ENCODE measurements at regions not wholly inside any gene's neighbourhood (a gene's known extent, or its start where the extent isn't known, plus 50 kb on each side); places are given as distances from the start of the nearest gene placed in this dataset.
"Not testable (repeated sequence)": the region's sequence is repeated elsewhere in the genome, so short reads cannot be mapped to it uniquely, and the experiment has no call there.

GRCh38 chr1:91099746-91100621, 78.1 kb upstream of the ZNF644 start:
- FAIRE-seq (no peak), DNase-seq (no peak)
- no peaks in the 10 kb centered on the region for H3K4me1 ChIP-seq (ENCODE audit: control insufficient read depth in 3 of 3, insufficient read depth in 2 of 3, low read depth in 1 of 3, low read length in 2 of 3)
- H3K27me3 ChIP-seq (ENCODE audit: control insufficient read depth in 3 of 3, insufficient read depth in 3 of 3, low read length in 3 of 3) = no peaks in the 10 kb centered on the region
- H3K9me3 ChIP-seq (ENCODE audit: control insufficient read depth in 2 of 2, insufficient read depth in 1 of 2, low read depth in 1 of 2, low read length in 1 of 2) = no peaks in the 10 kb centered on the region
- H3K36me3 ChIP-seq (ENCODE audit: control insufficient read depth in 3 of 3, insufficient read depth in 2 of 3, low read depth in 1 of 3, low read length in 3 of 3) = no peaks in the 10 kb centered on the region
- H3K27ac ChIP-seq (ENCODE audit: low read depth in 1 of 3, low read length in 2 of 3) = no peak overlapping the region
- 61 to 68% (median 65%) methylated on average over 7 of the region's 7 CpGs for WGBS, 3 donors
- H3K4me3 ChIP-seq (ENCODE audit: low read depth in 1 of 3, low read length in 3 of 3) = no peak overlapping the region

GRCh38 chr1:91098299-91098906, 76.6 kb upstream of the ZNF644 start:
- H3K27ac ChIP-seq (ENCODE audit: low read depth in 1 of 3, low read length in 2 of 3) = no peak overlapping the region
- 61 to 78% (median 77%) methylated on average over 3 of the region's 3 CpGs for WGBS, 3 donors
- H3K4me1 ChIP-seq (ENCODE audit: control insufficient read depth in 3 of 3, insufficient read depth in 2 of 3, low read depth in 1 of 3, low read length in 2 of 3) = no peaks in the 10 kb centered on the region
- H3K9me3 ChIP-seq (ENCODE audit: control insufficient read depth in 2 of 2, insufficient read depth in 1 of 2, low read depth in 1 of 2, low read length in 1 of 2) = no peaks in the 10 kb centered on the region
- DNase-seq (no peak), FAIRE-seq (no peak)
- H3K4me3 ChIP-seq (ENCODE audit: low read depth in 1 of 3, low read length in 3 of 3) = no peak overlapping the region
- no peaks in the 10 kb centered on the region for H3K27me3 ChIP-seq (ENCODE audit: control insufficient read depth in 3 of 3, insufficient read depth in 3 of 3, low read length in 3 of 3)
- H3K36me3 ChIP-seq (ENCODE audit: control insufficient read depth in 3 of 3, insufficient read depth in 2 of 3, low read depth in 1 of 3, low read length in 3 of 3) = no peaks in the 10 kb centered on the region

- not testable (repeated sequence) for H3K36me3 ChIP-seq (ENCODE audit: control insufficient read depth in 3 of 3, insufficient read depth in 2 of 3, low read depth in 1 of 3, low read length in 3 of 3); H3K4me1 ChIP-seq (ENCODE audit: control insufficient read depth in 3 of 3, insufficient read depth in 2 of 3, low read depth in 1 of 3, low read length in 2 of 3); H3K27me3 ChIP-seq (ENCODE audit: control insufficient read depth in 3 of 3, insufficient read depth in 3 of 3, low read length in 3 of 3); H3K9me3 ChIP-seq (ENCODE audit: control insufficient read depth in 2 of 2, insufficient read depth in 1 of 2, low read depth in 1 of 2, low read length in 1 of 2); H3K4me3 ChIP-seq (ENCODE audit: low read depth in 1 of 3, low read length in 3 of 3); FAIRE-seq; H3K27ac ChIP-seq (ENCODE audit: low read depth in 1 of 3, low read length in 2 of 3); DNase-seq
- WGBS, 3 donors = 84 to 91% (median 90%) methylated on average over 10 of the region's 10 CpGs
Observed at GRCh38 chr1:91095321-91095720, 73.5 kb upstream of the ZNF644 start.

DNA sequence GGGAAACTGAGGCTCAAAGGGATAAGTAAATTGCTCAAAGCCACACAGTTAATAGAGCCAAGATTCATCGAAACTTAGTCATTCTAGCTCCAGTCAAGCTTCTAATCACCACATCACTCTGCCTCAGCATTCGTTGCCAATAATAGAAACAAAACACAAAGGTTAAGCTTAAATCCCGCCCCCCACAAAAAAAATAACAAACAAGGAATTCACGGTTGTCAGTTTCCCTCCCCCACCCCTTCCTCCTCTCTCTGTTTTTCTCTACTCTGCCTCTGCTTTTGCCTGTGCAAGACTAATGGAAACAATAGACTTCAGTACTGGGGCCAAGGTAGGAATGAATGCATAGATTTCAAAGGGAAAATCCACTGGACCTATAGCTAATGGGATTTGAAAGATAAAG, 70.7 kb upstream of the ZNF644 start:
- H3K27ac ChIP-seq (ENCODE audit: low read depth in 1 of 3, low read length in 2 of 3) = no peak overlapping the region
- whole genome bisulfite sequencing, 3 donors = 30 to 34% (median 31%) methylated on average over 4 of the region's 4 CpGs
- no peaks in the 10 kb centered on the region for H3K4me1 ChIP-seq (ENCODE audit: control insufficient read depth in 3 of 3, insufficient read depth in 2 of 3, low read depth in 1 of 3, low read length in 2 of 3)
- FAIRE-seq (no peak), DNase-seq (no peak)
- no peak overlapping the region for H3K4me3 ChIP-seq (ENCODE audit: low read depth in 1 of 3, low read length in 3 of 3)
- H3K9me3 ChIP-seq (ENCODE audit: control insufficient read depth in 2 of 2, insufficient read depth in 1 of 2, low read depth in 1 of 2, low read length in 1 of 2) = peaks cover 0 to 10% of the 10 kb centered on the region in 2 donors
- H3K36me3 ChIP-seq (ENCODE audit: control insufficient read depth in 3 of 3, insufficient read depth in 2 of 3, low read depth in 1 of 3, low read length in 3 of 3) = no peaks in the 10 kb centered on the region
- no peaks in the 10 kb centered on the region for H3K27me3 ChIP-seq (ENCODE audit: control insufficient read depth in 3 of 3, insufficient read depth in 3 of 3, low read length in 3 of 3)

GRCh38 chr1:91091812-91092211, 70.0 kb upstream of the ZNF644 start:
- WGBS, 3 donors = 52 to 58% (median 55%) methylated on average over 7 of the region's 7 CpGs
- Histone ChIP-seq H3K4me3 (ENCODE audit: low read depth in 1 of 3, low read length in 3 of 3) (no peak overlapping the region), H3K4me1 (ENCODE audit: control insufficient read depth in 3 of 3, insufficient read depth in 2 of 3, low read depth in 1 of 3, low read length in 2 of 3) (no peaks in the 10 kb centered on the region), H3K27ac (ENCODE audit: low read depth in 1 of 3, low read length in 2 of 3) (no peak overlapping the region), H3K27me3 (ENCODE audit: control insufficient read depth in 3 of 3, insufficient read depth in 3 of 3, low read length in 3 of 3) (no peaks in the 10 kb centered on the region), H3K9me3 (ENCODE audit: control insufficient read depth in 2 of 2, insufficient read depth in 1 of 2, low read depth in 1 of 2, low read length in 1 of 2) (peaks cover 0 to 10% of the 10 kb centered on the region in 2 donors), H3K36me3 (ENCODE audit: control insufficient read depth in 3 of 3, insufficient read depth in 2 of 3, low read depth in 1 of 3, low read length in 3 of 3) (no peaks in the 10 kb centered on the region)
- DNase-seq (no peak), FAIRE-seq (no peak)

DNA sequence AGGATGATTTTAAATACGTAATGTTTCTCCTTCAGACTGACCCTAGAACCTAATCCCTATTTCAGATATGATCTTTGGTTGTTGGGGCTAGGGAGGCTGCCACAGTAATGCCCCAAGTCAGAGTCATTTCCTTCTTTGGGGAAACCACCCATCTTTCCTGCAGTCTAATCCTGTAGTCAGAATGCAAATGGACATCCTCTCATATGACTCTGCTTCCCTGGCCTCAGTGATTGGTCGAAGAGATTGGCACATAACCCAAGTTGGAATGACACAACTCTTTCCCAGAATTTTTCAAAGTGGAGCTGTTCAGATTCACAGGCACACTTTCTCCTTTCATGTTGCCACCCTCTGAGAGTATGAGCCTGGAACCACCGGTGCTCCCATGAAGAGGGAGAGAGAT, 58.8 kb upstream of the ZNF644 start:
- no peak for DNase-seq
- no peaks in the 10 kb centered on the region for H3K36me3 ChIP-seq (ENCODE audit: control insufficient read depth in 3 of 3, insufficient read depth in 2 of 3, low read depth in 1 of 3, low read length in 3 of 3)
- peaks cover 0 to 5% (median 0%) of the 10 kb centered on the region in 3 donors for H3K27me3 ChIP-seq (ENCODE audit: control insufficient read depth in 3 of 3, insufficient read depth in 3 of 3, low read length in 3 of 3)
- no peaks in the 10 kb centered on the region for H3K4me1 ChIP-seq (ENCODE audit: control insufficient read depth in 3 of 3, insufficient read depth in 2 of 3, low read depth in 1 of 3, low read length in 2 of 3)
- no peak for FAIRE-seq
- 80 to 82% (median 81%) methylated on average over 3 of the region's 3 CpGs for WGBS, 3 donors
- H3K27ac ChIP-seq (ENCODE audit: low read depth in 1 of 3, low read length in 2 of 3) = no peak overlapping the region
- no peak overlapping the region for H3K4me3 ChIP-seq (ENCODE audit: low read depth in 1 of 3, low read length in 3 of 3)
- H3K9me3 ChIP-seq (ENCODE audit: control insufficient read depth in 2 of 2, insufficient read depth in 1 of 2, low read depth in 1 of 2, low read length in 1 of 2) = no peaks in the 10 kb centered on the region

GRCh38 chr1:91078859-91079258, 57.0 kb upstream of the ZNF644 start:
- Histone ChIP-seq H3K4me3 (ENCODE audit: low read depth in 1 of 3, low read length in 3 of 3) (no peak overlapping the region), H3K27ac (ENCODE audit: low read depth in 1 of 3, low read length in 2 of 3) (no peak overlapping the region), H3K4me1 (ENCODE audit: control insufficient read depth in 3 of 3, insufficient read depth in 2 of 3, low read depth in 1 of 3, low read length in 2 of 3) (no peaks in the 10 kb centered on the region), H3K9me3 (ENCODE audit: control insufficient read depth in 2 of 2, insufficient read depth in 1 of 2, low read depth in 1 of 2, low read length in 1 of 2) (no peaks in the 10 kb centered on the region), H3K36me3 (ENCODE audit: control insufficient read depth in 3 of 3, insufficient read depth in 2 of 3, low read depth in 1 of 3, low read length in 3 of 3) (no peaks in the 10 kb centered on the region), H3K27me3 (ENCODE audit: control insufficient read depth in 3 of 3, insufficient read depth in 3 of 3, low read length in 3 of 3) (no peaks in the 10 kb centered on the region)
- DNase-seq = no peak
- peak; percentile 94 for FAIRE-seq
- 94 to 95% (median 95%) methylated on average over 13 of the region's 13 CpGs for WGBS, 3 donors

GRCh38 chr1:91076834-91077233, 55.0 kb upstream of the ZNF644 start:
- Histone ChIP-seq H3K27me3 (ENCODE audit: control insufficient read depth in 3 of 3, insufficient read depth in 3 of 3, low read length in 3 of 3) (no peaks in the 10 kb centered on the region), H3K4me1 (ENCODE audit: control insufficient read depth in 3 of 3, insufficient read depth in 2 of 3, low read depth in 1 of 3, low read length in 2 of 3) (no peaks in the 10 kb centered on the region), H3K4me3 (ENCODE audit: low read depth in 1 of 3, low read length in 3 of 3) (no peak overlapping the region), H3K36me3 (ENCODE audit: control insufficient read depth in 3 of 3, insufficient read depth in 2 of 3, low read depth in 1 of 3, low read length in 3 of 3) (no peaks in the 10 kb centered on the region), H3K27ac (ENCODE audit: low read depth in 1 of 3, low read length in 2 of 3) (no peak overlapping the region), H3K9me3 (ENCODE audit: control insufficient read depth in 2 of 2, insufficient read depth in 1 of 2, low read depth in 1 of 2, low read length in 1 of 2) (no peaks in the 10 kb centered on the region)
- 83 to 100% (median 95%) methylated on average over 1 of the region's 1 CpG for WGBS, 3 donors
- no peak for FAIRE-seq
- no peak for DNase-seq
